ENCODE measurements at regions not wholly inside any gene's neighbourhood (a gene's known extent, or its start where the extent isn't known, plus 50 kb on each side); places are given as distances from the start of the nearest gene placed in this dataset.

GRCh38 chr3:111480091-111480490 lies 61.9 kb upstream of the CD96 start:
- no peak for DNase-seq

GRCh38 chr3:111481551-111481950 lies 60.4 kb upstream of the CD96 start:
- no peak for DNase-seq

GRCh38 chr3:111482574-111482973 lies 59.4 kb upstream of the CD96 start:
- no peak for DNase-seq

DNA sequence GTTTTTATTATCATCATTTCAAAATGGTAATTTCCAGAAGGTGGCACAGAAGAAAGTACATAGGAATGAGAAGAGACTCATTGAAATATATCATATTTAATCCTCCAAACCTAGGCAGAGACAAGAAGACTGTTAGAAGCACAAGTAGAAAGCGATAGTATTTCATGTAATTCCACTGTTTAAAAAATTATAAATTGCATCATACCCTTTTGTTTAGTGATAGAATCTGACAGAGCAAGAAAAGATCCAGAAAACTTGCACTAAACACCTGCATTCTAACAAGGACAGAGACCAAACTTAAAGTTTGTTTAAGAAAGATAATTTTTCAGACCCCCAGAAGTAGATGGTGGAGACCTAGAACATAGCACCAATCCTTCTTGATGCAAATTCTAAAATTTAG lies 56.9 kb upstream of the CD96 start:
- no peak for DNase-seq

Measured in hindlimb muscle (tissue), 1 donor.